DND-41 (cell line): ENCODE measurements at regions not wholly inside any gene's neighbourhood (a gene's known extent, or its start where the extent isn't known, plus 50 kb on each side); places are given as distances from the start of the nearest gene placed in this dataset.
"Not testable (repeated sequence)": the region's sequence is repeated elsewhere in the genome, so short reads cannot be mapped to it uniquely, and the experiment has no call there.

Source experiments
- CTCF ChIP-seq: IDR thresholded peaks from 2 replicates; pipeline ENCODE4 v1.5.1; 2012; ENCODE audit warnings: borderline replicate concordance, low read length, moderate library complexity, mild to moderate bottlenecking; ENCODE audit not compliant: poor library complexity, severe bottlenecking; ENCODE audit errors: extremely low read depth
- EZH2 ChIP-seq: IDR thresholded peaks from 3 replicates; pipeline ENCODE4 v1.6.1; 2012; ENCODE audit warnings: borderline replicate concordance, low read depth, mild to moderate bottlenecking, moderate library complexity, low read length, inconsistent platforms; ENCODE audit not compliant: severe bottlenecking

- TF ChIP-seq CTCF, EZH2: not testable (repeated sequence)
These were observed 235.0 kb downstream of the POTED start for GRCh38 chr21:13844574-13844973.
